ENCODE measurements at regions not wholly inside any gene's neighbourhood (a gene's known extent, or its start where the extent isn't known, plus 50 kb on each side); places are given as distances from the start of the nearest gene placed in this dataset.

GRCh38 chr2:140157816-140158215 lies 1377.6 kb upstream of the NXPH2 start:
- TF ChIP-seq CTCF (IDR thresholded peaks at IDR 0.05; ENCODE audit: insufficient read depth, low read depth, low read length): no peak
- ChIA-PET CTCF (no interaction called here), POLR2A (no interaction called here)
- no peaks in the 10 kb centered on the region for H3K27me3 ChIP-seq (ENCODE audit: control insufficient read depth, insufficient read depth, low read length)
- no peak overlapping the region for H3K4me3 ChIP-seq (ENCODE audit: low read depth, low read length)
- H3K36me3 ChIP-seq (ENCODE audit: control insufficient read depth, insufficient read depth, low read length): no peaks in the 10 kb centered on the region
- DNase-seq (ENCODE audit: low read depth): no peak

GRCh38 chr2:140154706-140155105 lies 1374.5 kb upstream of the NXPH2 start:
- no peaks in the 10 kb centered on the region for H3K27me3 ChIP-seq (ENCODE audit: control insufficient read depth, insufficient read depth, low read length)
- DNase-seq (ENCODE audit: low read depth): no peak
- no peak for TF ChIP-seq CTCF (IDR thresholded peaks at IDR 0.05; ENCODE audit: insufficient read depth, low read depth, low read length)
- ChIA-PET CTCF (no interaction called here), POLR2A (no interaction called here)
- no peaks in the 10 kb centered on the region for H3K36me3 ChIP-seq (ENCODE audit: control insufficient read depth, insufficient read depth, low read length)
- no peak overlapping the region for H3K4me3 ChIP-seq (ENCODE audit: low read depth, low read length)

GRCh38 chr2:140154271-140154670 lies 1374.1 kb upstream of the NXPH2 start:
- H3K4me3 ChIP-seq (ENCODE audit: low read depth, low read length): no peak overlapping the region
- no peak for TF ChIP-seq CTCF (IDR thresholded peaks at IDR 0.05; ENCODE audit: insufficient read depth, low read depth, low read length)
- H3K27me3 ChIP-seq (ENCODE audit: control insufficient read depth, insufficient read depth, low read length): no peaks in the 10 kb centered on the region
- H3K36me3 ChIP-seq (ENCODE audit: control insufficient read depth, insufficient read depth, low read length): no peaks in the 10 kb centered on the region
- ChIA-PET POLR2A (no interaction called here), CTCF (no interaction called here)
- no peak for DNase-seq (ENCODE audit: low read depth)

GRCh38 chr2:140144611-140145010 lies 1364.4 kb upstream of the NXPH2 start:
- CTCF ChIA-PET: no interaction called here
- Histone ChIP-seq H3K36me3 (ENCODE audit: control insufficient read depth, insufficient read depth, low read length) (no peaks in the 10 kb centered on the region), H3K27me3 (ENCODE audit: control insufficient read depth, insufficient read depth, low read length) (no peaks in the 10 kb centered on the region), H3K4me3 (ENCODE audit: low read depth, low read length) (no peak overlapping the region)
- no peak for TF ChIP-seq CTCF (IDR thresholded peaks at IDR 0.05; ENCODE audit: insufficient read depth, low read depth, low read length)
- no peak for DNase-seq (ENCODE audit: low read depth)
- POLR2A ChIA-PET: no interaction called here

GRCh38 chr2:140138736-140139135 lies 1358.5 kb upstream of the NXPH2 start:
- CTCF ChIA-PET: no interaction called here
- H3K36me3 ChIP-seq (ENCODE audit: control insufficient read depth, insufficient read depth, low read length): no peaks in the 10 kb centered on the region
- H3K27me3 ChIP-seq (ENCODE audit: control insufficient read depth, insufficient read depth, low read length): no peaks in the 10 kb centered on the region
- H3K4me3 ChIP-seq (ENCODE audit: low read depth, low read length): no peak overlapping the region
- no peak for DNase-seq (ENCODE audit: low read depth)
- TF ChIP-seq CTCF (IDR thresholded peaks at IDR 0.05; ENCODE audit: insufficient read depth, low read depth, low read length): no peak
- POLR2A ChIA-PET: no interaction called here

Measured in BJ (cell line).